Neuronal stem cell (in vitro differentiated cells): ENCODE measurements at regions not wholly inside any gene's neighbourhood (a gene's known extent, or its start where the extent isn't known, plus 50 kb on each side); places are given as distances from the start of the nearest gene placed in this dataset.

Experiments
- DNase-seq: peaks from one replicate; pipeline ENCODE4 v3.0.0-alpha.2; 2013; ENCODE audit warnings: low spot score
- H2AFZ ChIP-seq: one replicate; pipeline ENCODE4 v1.6.1; 2013; ENCODE audit warnings: mild to moderate bottlenecking, low read length, inconsistent platforms
- H2AK5ac ChIP-seq: 2 replicates; pipeline ENCODE4 v1.6.1; 2013; ENCODE audit warnings: low read depth, mild to moderate bottlenecking, inconsistent platforms, low read length, moderate library complexity, mixed read lengths
- H2BK120ac ChIP-seq: 2 replicates; pipeline ENCODE4 v1.6.1; 2013; ENCODE audit warnings: low read depth, mild to moderate bottlenecking, inconsistent platforms, low read length, moderate library complexity, mixed read lengths
- H2BK12ac ChIP-seq: one replicate; pipeline ENCODE4 v1.6.1; 2013; ENCODE audit warnings: low read length, inconsistent platforms
- H2BK15ac ChIP-seq: 2 replicates; pipeline ENCODE4 v1.6.1; 2013; ENCODE audit warnings: mild to moderate bottlenecking, low read length, inconsistent platforms, mixed read lengths
- H2BK5ac ChIP-seq: one replicate; pipeline ENCODE4 v1.6.1; 2013; ENCODE audit warnings: inconsistent platforms, mild to moderate bottlenecking, low read length, moderate library complexity
- H3K14ac ChIP-seq: one replicate; pipeline ENCODE4 v1.6.1; 2013; ENCODE audit warnings: low read length, inconsistent platforms
- H3K18ac ChIP-seq: 2 replicates; pipeline ENCODE4 v1.6.1; 2013; ENCODE audit warnings: low read length, inconsistent platforms
- H3K23ac ChIP-seq: 2 replicates; pipeline ENCODE4 v1.6.1; 2013; ENCODE audit warnings: low read depth, mild to moderate bottlenecking, mixed read lengths, low read length, inconsistent platforms; ENCODE audit not compliant: poor library complexity
- H3K27ac ChIP-seq: replicated peaks from 3 replicates; pipeline ENCODE4 v1.5.1; 2013; ENCODE audit warnings: low read length, inconsistent platforms
- H3K27me3 ChIP-seq, 3 experiments: 2 replicates each; pipeline ENCODE4 v1.6.1; 2013; ENCODE audit warnings: low read length in 3 of 3, mild to moderate bottlenecking in 2 of 3, inconsistent platforms in 1 of 3, low read depth in 1 of 3, mixed read lengths in 1 of 3, moderate library complexity in 1 of 3; ENCODE audit not compliant: control insufficient read depth in 3 of 3, insufficient read depth in 3 of 3
- H3K36me3 ChIP-seq, 2 donors: replicated peaks in 1 of 2; 2 replicates each; pipeline ENCODE4 v1.6.1; 2013; ENCODE audit warnings: low read length in 2 of 2; ENCODE audit not compliant: control insufficient read depth in 2 of 2, insufficient read depth in 2 of 2
- H3K4ac ChIP-seq: 2 replicates; pipeline ENCODE4 v1.6.1; 2013; ENCODE audit warnings: inconsistent platforms, mild to moderate bottlenecking, low read length, moderate library complexity
- H3K4me1 ChIP-seq, 2 donors: 1 replicate in 1 of 2; 2 replicates in 1 of 2; pipeline ENCODE4 v1.6.1; 2013; ENCODE audit warnings: low read length in 2 of 2, low read depth in 1 of 2; ENCODE audit not compliant: control insufficient read depth in 2 of 2, insufficient read depth in 1 of 2
- H3K4me2 ChIP-seq: one replicate; pipeline ENCODE4 v1.6.1; 2013; ENCODE audit warnings: mild to moderate bottlenecking, low read length, inconsistent platforms; ENCODE audit not compliant: insufficient read depth, poor library complexity, severe bottlenecking
- H3K4me3 ChIP-seq, 2 donors: 2 replicates each; pipeline ENCODE4 v1.5.1; 2013; ENCODE audit warnings: low read length in 2 of 2, mild to moderate bottlenecking in 2 of 2, inconsistent platforms in 1 of 2, moderate library complexity in 1 of 2
- H3K79me1 ChIP-seq: one replicate; pipeline ENCODE4 v1.6.1; 2013; ENCODE audit warnings: low read depth, mild to moderate bottlenecking, inconsistent platforms, low read length, moderate library complexity
- H3K9ac ChIP-seq: one replicate; pipeline ENCODE4 v1.6.1; 2013; ENCODE audit warnings: mild to moderate bottlenecking, low read depth, low read length, inconsistent platforms; ENCODE audit not compliant: poor library complexity
- H3K9me3 ChIP-seq, 2 donors: replicated peaks in 1 of 2; 2 replicates each; pipeline versions ENCODE3 to v1.6.1; 2013; ENCODE audit warnings: low read length in 2 of 2, mild to moderate bottlenecking in 2 of 2, inconsistent platforms in 1 of 2, low read depth in 1 of 2, mixed read lengths in 1 of 2, moderate library complexity in 1 of 2; ENCODE audit not compliant: control insufficient read depth in 2 of 2, insufficient read depth in 1 of 2
- H4K8ac ChIP-seq: one replicate; pipeline ENCODE4 v1.6.1; 2013; ENCODE audit warnings: low read depth, mild to moderate bottlenecking, inconsistent platforms, low read length, moderate library complexity
- H4K91ac ChIP-seq: one replicate; pipeline ENCODE4 v1.6.1; 2013; ENCODE audit warnings: low read length, low read depth, mild to moderate bottlenecking, inconsistent platforms; ENCODE audit not compliant: poor library complexity
- WGBS, 2 donors: extraction: QIAGEN DNeasy Blood & Tissue Kit; methylation state at CpG; one replicate each; pipeline ENCODE4 v1.1.7; 2013; ENCODE audit warnings: missing lambda C conversion rate in 2 of 2, mixed read lengths in 1 of 2; ENCODE audit not compliant: insufficient read length in 2 of 2, insufficient replicate concordance in 1 of 2; ENCODE audit errors: extremely low coverage in 2 of 2; 5-methylcytosine and 5-hydroxymethylcytosine counted together

- Histone ChIP-seq H3K4me2 (no peak overlapping the region), H2AK5ac (no peak overlapping the region), H3K23ac (no peak overlapping the region), H3K4me3 (no peak overlapping the region), H3K4me1 (peaks cover 0 to 4% of the 10 kb centered on the region in 2 donors), H2AFZ (no peak overlapping the region), H3K79me1 (no peaks in the 10 kb centered on the region), H2BK15ac (no peak overlapping the region), H3K27me3 (no peaks in the 10 kb centered on the region), H3K27ac (no peak overlapping the region), H3K9ac (no peak overlapping the region), H3K14ac (no peak overlapping the region), H3K9me3 (no peaks in the 10 kb centered on the region), H2BK12ac (no peak overlapping the region), H2BK5ac (no peak overlapping the region), H4K8ac (no peak overlapping the region), H3K36me3 (no peaks in the 10 kb centered on the region), H3K4ac (no peak overlapping the region), H2BK120ac (no peak overlapping the region), H3K18ac (no peak overlapping the region), H4K91ac (no peak overlapping the region)
- no CpG with 5 or more reads among the region's 5 CpGs for WGBS, 2 donors
- DNase-seq = peak; percentile 30
These were observed 550.5 kb upstream of the MARCKS start for GRCh38 chr6:113306552-113307145.

DNA sequence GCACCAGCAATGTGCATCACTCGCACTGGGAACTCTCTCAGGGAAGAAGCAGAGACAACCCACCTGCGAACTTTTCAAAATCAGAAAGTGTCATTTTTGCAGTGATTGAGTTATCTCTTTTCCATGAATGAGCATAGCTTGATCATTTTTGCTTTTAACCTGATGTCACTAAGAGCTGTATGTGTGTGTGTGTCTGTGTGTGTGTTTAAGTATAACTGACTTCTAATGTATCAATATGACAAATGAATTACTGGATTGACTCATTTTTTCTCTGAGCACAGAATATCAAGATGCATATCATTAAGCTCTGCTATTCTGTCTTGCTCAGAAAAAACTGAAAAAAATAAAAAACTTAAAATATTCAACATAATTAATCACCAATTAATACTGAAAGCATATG, 548.9 kb upstream of the MARCKS start:
- Histone ChIP-seq H2BK15ac (no peak overlapping the region), H2BK5ac (no peak overlapping the region), H3K79me1 (no peaks in the 10 kb centered on the region), H3K18ac (no peak overlapping the region), H2AFZ (no peak overlapping the region), H3K4ac (no peak overlapping the region), H3K27me3 (no peaks in the 10 kb centered on the region), H3K9me3 (no peaks in the 10 kb centered on the region), H4K8ac (no peak overlapping the region), H3K9ac (no peak overlapping the region), H3K4me2 (no peak overlapping the region), H2BK120ac (no peak overlapping the region), H2AK5ac (no peak overlapping the region), H3K4me3 (no peak overlapping the region), H3K36me3 (no peaks in the 10 kb centered on the region), H3K14ac (no peak overlapping the region), H4K91ac (no peak overlapping the region), H3K23ac (no peak overlapping the region), H3K27ac (no peak overlapping the region), H2BK12ac (no peak overlapping the region), H3K4me1 (peaks cover 0 to 4% of the 10 kb centered on the region in 2 donors)
- DNase-seq = no peak
- WGBS, 2 donors = no CpG with 5 or more reads among the region's 2 CpGs

DNA sequence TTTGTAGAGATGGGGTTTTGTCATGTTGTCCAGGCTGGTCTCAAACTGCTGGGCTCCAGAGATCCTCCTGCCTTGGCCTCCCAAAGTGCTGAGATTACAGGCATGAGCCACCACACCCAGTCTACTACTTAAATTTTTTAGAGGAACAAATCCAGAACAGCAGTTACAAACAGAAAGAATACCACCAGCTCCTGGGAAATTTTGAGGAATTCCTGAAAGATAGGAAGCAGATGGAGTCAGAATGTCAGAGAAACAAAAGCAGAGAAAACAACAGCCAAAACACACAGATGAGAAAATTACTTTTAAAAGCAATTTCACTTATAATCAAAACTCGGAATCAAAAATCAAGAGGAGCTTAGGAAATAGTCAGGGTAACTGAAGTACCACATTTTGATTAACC, 543.3 kb upstream of the MARCKS start:
- Histone ChIP-seq H3K36me3 (no peaks in the 10 kb centered on the region), H3K9ac (no peak overlapping the region), H3K79me1 (no peaks in the 10 kb centered on the region), H3K4me1 (peaks cover 7 to 11% of the 10 kb centered on the region in 2 donors), H2BK15ac (no peak overlapping the region), H2BK5ac (no peak overlapping the region), H3K27me3 (no peaks in the 10 kb centered on the region), H3K18ac (no peak overlapping the region), H3K23ac (no peak overlapping the region), H4K91ac (no peak overlapping the region), H4K8ac (no peak overlapping the region), H3K4me3 (no peak overlapping the region), H2AK5ac (no peak overlapping the region), H3K27ac (no peak overlapping the region), H3K14ac (no peak overlapping the region), H3K4me2 (no peak overlapping the region), H2BK12ac (no peak overlapping the region), H2BK120ac (no peak overlapping the region), H3K9me3 (peaks cover 0 to 4% of the 10 kb centered on the region in 2 donors), H3K4ac (no peak overlapping the region), H2AFZ (no peak overlapping the region)
- no CpG with 5 or more reads among the region's 1 CpG for WGBS, 2 donors
- no peak for DNase-seq

DNA sequence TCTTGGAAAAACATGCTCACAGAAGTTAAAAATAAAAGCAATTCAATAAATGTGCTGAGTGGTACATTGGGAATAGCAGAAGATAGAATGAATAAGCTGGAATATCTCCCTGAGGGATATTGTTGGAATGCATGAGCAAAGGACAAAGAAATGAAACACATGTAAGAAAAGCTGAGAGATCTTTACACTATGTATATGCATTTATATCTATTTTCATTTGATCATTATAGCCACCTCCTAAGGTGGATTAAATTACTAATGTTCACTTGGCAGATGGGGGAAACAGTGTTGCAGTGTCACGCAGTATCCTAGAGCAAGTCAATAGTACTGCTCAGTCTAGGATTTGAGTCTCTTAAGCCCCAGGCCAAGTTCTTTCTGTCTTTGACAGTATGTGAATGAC, 542.0 kb upstream of the MARCKS start:
- Histone ChIP-seq H3K4me2 (no peak overlapping the region), H2BK12ac (no peak overlapping the region), H3K18ac (no peak overlapping the region), H3K14ac (no peak overlapping the region), H4K8ac (no peak overlapping the region), H2BK5ac (no peak overlapping the region), H3K9me3 (peaks cover 0 to 8% of the 10 kb centered on the region in 2 donors), H2AFZ (no peak overlapping the region), H2BK120ac (no peak overlapping the region), H3K23ac (no peak overlapping the region), H2AK5ac (no peak overlapping the region), H3K4me1 (peaks cover 3 to 17% of the 10 kb centered on the region in 2 donors), H3K27ac (no peak overlapping the region), H2BK15ac (no peak overlapping the region), H3K79me1 (no peaks in the 10 kb centered on the region), H3K27me3 (no peaks in the 10 kb centered on the region), H3K9ac (no peak overlapping the region), H4K91ac (no peak overlapping the region), H3K4ac (no peak overlapping the region), H3K4me3 (no peak overlapping the region), H3K36me3 (no peaks in the 10 kb centered on the region)
- WGBS, 2 donors = no CpG with 5 or more reads among the region's 1 CpG
- DNase-seq = no peak
